K562 (cell line): ENCODE measurements at regions not wholly inside any gene's neighbourhood (a gene's known extent, or its start where the extent isn't known, plus 50 kb on each side); places are given as distances from the start of the nearest gene placed in this dataset.

Experiments
- HDGF ChIP-seq: fragments of 450-650 bp; IDR thresholded peaks from 2 replicates; pipeline ENCODE4 v1.6.1; 2016
- KAT7 ChIP-seq: sonication (generic); formaldehyde crosslinking; IDR thresholded peaks from 2 replicates; pipeline ENCODE4 v1.8.0; 2022; ENCODE audit warnings: missing genetic modification reagents, mild to moderate bottlenecking, borderline replicate concordance
- MCM2 ChIP-seq: fragments of 450-650 bp; IDR thresholded peaks from 2 replicates; pipeline ENCODE4 v1.6.1; 2017; ENCODE audit warnings: low read depth, mild to moderate bottlenecking
- SMC3 ChIP-seq: conservative IDR thresholded peaks from 2 replicates; pipeline ENCODE4 v1.6.1; 2011; ENCODE audit warnings: low read depth, low read length, improper control_type of control experiment; ENCODE audit not compliant: insufficient read depth
- TCF7L2 ChIP-seq: fragments of 150-350 bp; IDR thresholded peaks from 2 replicates; pipeline ENCODE4 v1.6.1; 2016; ENCODE audit warnings: low read depth, mild to moderate bottlenecking, low read length, moderate library complexity
- TF ChIP-seq, protein P1 (sequence below): fragments of 250-450 bp; sonication (Bioruptor Pico); IDR thresholded peaks from 2 replicates; pipeline ENCODE4 v1.4.0; 2020; ENCODE audit warnings: mild to moderate bottlenecking

DNA sequence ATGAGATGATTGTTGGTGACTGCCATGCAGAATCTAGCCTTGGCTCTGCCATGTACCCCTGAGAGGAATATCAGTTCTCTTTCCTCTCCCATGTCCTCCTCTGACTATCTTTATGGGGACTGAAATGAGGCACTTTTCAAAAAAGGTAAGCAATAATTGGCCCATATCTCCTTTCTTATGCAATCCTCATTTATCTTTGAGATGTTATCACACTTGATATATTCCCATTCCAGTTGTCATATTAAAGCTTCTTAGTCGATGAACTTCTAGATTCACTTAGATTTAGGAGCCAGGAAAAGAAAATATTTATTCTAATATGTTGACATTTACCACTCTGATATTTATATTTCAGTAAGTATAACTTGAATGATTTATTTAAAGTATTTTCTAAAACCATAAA is 55.3 kb upstream of the CXCL8 start:
- TF ChIP-seq MCM2 (no peak), KAT7 (CRISPR knock-in tag) (no peak), HDGF (no peak), TCF7L2 (no peak), SMC3 (no peak)
- TF ChIP-seq, protein P1, sequence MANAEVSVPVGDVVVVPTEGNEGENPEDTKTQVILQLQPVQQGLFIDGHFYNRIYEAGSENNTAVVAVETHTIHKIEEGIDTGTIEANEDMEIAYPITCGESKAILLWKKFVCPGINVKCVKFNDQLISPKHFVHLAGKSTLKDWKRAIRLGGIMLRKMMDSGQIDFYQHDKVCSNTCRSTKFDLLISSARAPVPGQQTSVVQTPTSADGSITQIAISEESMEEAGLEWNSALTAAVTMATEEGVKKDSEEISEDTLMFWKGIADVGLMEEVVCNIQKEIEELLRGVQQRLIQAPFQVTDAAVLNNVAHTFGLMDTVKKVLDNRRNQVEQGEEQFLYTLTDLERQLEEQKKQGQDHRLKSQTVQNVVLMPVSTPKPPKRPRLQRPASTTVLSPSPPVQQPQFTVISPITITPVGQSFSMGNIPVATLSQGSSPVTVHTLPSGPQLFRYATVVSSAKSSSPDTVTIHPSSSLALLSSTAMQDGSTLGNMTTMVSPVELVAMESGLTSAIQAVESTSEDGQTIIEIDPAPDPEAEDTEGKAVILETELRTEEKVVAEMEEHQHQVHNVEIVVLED (CRISPR knock-in tag) = no peak
